ENCODE measurements at regions not wholly inside any gene's neighbourhood (a gene's known extent, or its start where the extent isn't known, plus 50 kb on each side); places are given as distances from the start of the nearest gene placed in this dataset.
"Not testable (repeated sequence)": the region's sequence is repeated elsewhere in the genome, so short reads cannot be mapped to it uniquely, and the experiment has no call there.

DNA sequence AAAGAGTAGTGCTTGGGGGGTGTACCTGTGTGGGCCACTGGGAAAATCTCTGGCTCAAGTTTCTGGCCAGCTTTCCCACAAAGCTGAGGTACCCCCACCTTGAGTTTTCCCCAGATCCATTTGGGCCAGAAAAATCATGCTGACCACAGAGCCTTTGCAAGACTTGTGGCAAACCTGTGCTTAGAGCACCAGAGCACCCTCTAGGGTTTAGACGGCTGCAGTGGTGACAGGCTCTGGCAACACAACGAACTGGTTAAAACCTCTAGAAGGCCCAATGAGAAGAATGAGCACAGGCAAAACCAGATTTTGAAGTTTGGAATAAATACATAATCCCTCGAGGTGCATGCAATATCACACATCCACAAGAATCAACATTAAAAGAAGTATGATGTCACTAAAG is 290.7 kb upstream of the FOLH1 start:
- ATAC-seq (no peak), DNase-seq (ENCODE audit: low spot score) (no peak)
- Mint-ChIP-seq H3K27ac (no peak overlapping the region), H3K4me1 (ENCODE audit: low read depth in 2 of 2) (no peaks in the 10 kb centered on the region), H3K36me3 (no peaks in the 10 kb centered on the region), H3K9me3 (no peaks in the 10 kb centered on the region), H3K4me3 (no peak overlapping the region), H3K27me3 (no peaks in the 10 kb centered on the region)

DNA sequence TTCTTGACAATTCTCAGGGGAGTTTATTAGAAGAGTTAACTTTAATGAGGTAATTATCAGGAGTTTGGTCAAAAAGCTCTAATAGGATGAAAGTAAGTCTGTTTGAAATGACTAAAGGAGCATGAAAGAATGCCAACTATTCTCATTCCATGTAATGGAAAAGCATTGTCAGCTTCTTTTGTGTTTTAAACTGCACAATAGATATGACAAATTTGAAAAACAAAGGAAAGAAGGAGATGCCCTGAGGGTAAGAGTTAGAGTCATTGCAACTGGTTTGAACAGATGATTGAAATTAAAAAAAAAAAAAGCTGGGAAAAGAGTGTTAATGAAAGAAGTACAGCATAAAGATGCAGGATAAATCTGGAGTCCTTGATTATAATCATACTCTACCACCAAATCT is 296.8 kb upstream of the FOLH1 start:
- DNase-seq (ENCODE audit: low spot score) (no peak), ATAC-seq (no peak)
- H3K9me3 Mint-ChIP-seq, result peaks cover 8% of the 10 kb centered on the region
- H3K27ac Mint-ChIP-seq, result no peak overlapping the region
- peaks cover 5% of the 10 kb centered on the region for H3K36me3 Mint-ChIP-seq
- no peak overlapping the region for H3K4me3 Mint-ChIP-seq
- H3K4me1 Mint-ChIP-seq (ENCODE audit: low read depth in 2 of 2), result no peaks in the 10 kb centered on the region
- no peaks in the 10 kb centered on the region for H3K27me3 Mint-ChIP-seq

DNA sequence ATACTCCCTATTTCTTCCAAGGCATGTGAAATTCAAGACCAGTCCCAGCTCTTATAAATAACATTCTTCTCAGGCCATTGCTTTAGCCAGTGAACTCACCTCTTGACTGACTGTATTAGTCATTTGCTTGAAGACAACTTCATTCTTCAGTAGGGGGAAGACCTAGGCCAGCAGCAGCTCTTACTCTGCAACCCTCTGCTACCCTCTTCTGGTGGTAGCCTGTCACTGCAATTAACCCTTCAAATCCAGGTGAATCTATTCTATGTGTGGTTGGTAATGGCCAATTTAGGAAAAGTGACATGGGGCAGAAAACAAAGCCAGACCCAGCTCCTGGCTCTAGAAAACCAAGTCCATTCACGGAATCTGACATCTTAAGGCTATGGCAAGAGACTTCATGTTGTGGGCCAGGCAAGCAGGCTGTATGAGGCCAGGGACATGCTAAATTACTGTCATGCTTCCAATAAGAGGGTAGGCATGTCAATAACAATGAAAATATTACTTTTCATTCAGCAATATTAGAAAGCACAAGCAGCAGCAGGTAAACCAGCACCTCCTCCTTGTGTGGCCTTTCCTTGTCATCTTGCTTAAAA is 317.9 kb upstream of the FOLH1 start:
- not testable (repeated sequence) for H3K9me3 Mint-ChIP-seq; H3K4me1 Mint-ChIP-seq (ENCODE audit: low read depth in 2 of 2); H3K4me3 Mint-ChIP-seq; DNase-seq (ENCODE audit: low spot score); ATAC-seq; H3K27me3 Mint-ChIP-seq; H3K36me3 Mint-ChIP-seq; H3K27ac Mint-ChIP-seq

DNA sequence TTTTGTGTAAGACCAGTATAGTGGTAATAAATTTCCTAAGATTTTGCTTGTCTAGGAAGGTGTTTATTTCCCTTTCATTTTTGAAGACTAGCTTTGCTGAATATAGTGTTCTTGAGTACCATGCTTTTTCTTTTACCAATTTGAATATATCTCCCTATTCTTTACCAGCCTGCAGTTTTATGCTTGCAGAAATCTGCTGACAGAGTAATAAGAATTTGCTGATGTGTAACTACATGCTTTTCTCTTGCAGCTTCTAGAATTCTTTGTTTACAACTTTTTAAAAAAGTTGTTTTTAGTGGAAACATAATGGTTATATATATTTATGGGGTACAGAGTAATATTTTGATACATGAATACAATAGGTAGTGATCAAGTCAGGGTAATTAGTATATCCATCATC is 324.8 kb upstream of the FOLH1 start:
- no peaks in the 10 kb centered on the region for H3K27me3 Mint-ChIP-seq
- no peaks in the 10 kb centered on the region for H3K36me3 Mint-ChIP-seq
- DNase-seq (ENCODE audit: low spot score), result no peak
- no peak overlapping the region for H3K4me3 Mint-ChIP-seq
- no peak for ATAC-seq
- no peak overlapping the region for H3K27ac Mint-ChIP-seq
- H3K9me3 Mint-ChIP-seq, result peaks cover 8% of the 10 kb centered on the region
- no peaks in the 10 kb centered on the region for H3K4me1 Mint-ChIP-seq (ENCODE audit: low read depth in 2 of 2)

DNA sequence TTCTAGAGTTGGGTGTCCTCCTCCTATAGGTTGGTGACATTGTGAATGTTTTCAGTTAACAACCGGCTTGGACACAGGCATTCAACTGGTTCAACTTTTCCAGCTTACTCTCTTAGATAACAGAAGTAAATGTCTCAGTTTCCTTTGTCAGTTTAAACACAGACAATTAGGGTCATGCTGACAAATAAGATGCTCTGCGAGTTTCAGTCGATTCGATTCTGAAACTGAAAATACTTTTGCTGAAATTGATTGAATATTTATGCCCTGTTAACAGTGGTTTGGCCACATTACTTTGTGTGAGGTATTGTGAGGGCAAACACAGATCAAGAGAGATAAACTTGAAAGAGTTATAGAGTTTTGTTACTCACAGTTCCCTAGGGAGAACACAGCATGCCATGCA is 330.5 kb upstream of the FOLH1 start:
- not testable (repeated sequence) for H3K36me3 Mint-ChIP-seq; H3K4me1 Mint-ChIP-seq (ENCODE audit: low read depth in 2 of 2); H3K4me3 Mint-ChIP-seq; H3K27me3 Mint-ChIP-seq; DNase-seq (ENCODE audit: low spot score); H3K27ac Mint-ChIP-seq; ATAC-seq
- peaks cover 11% of the 10 kb centered on the region for H3K9me3 Mint-ChIP-seq

DNA sequence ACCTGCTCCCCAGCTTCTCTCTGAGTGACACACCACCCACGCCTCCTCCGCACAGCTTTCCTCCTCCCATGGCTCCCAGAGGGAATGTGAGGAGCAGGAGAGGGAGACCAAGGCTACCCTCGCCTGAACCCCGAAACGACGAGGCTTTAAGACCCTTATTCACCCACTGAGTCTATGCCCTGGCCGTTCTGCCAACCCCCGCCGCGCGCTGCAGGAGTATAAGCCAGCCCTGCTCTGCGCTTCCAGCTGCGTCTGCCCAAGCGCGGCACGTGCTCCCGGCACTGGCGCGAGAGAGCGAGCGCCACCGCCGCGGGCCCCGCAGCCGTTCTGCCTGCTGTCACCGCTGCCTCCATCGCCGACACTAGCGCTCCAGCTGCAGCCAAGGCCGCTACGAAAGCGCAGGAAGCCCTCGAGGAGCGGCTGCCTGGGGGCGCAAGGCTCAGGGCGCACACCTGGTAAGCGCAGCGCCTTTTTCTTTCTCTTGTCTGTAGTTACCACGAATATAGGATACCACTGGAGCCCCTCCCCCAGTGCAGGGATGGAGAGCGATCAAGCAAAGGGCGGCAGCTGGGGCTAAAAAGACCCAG is 350.0 kb upstream of the FOLH1 start:
- not testable (repeated sequence) for DNase-seq (ENCODE audit: low spot score); H3K27me3 Mint-ChIP-seq; H3K9me3 Mint-ChIP-seq; ATAC-seq; H3K4me1 Mint-ChIP-seq (ENCODE audit: low read depth in 2 of 2); H3K4me3 Mint-ChIP-seq; H3K36me3 Mint-ChIP-seq; H3K27ac Mint-ChIP-seq

DNA sequence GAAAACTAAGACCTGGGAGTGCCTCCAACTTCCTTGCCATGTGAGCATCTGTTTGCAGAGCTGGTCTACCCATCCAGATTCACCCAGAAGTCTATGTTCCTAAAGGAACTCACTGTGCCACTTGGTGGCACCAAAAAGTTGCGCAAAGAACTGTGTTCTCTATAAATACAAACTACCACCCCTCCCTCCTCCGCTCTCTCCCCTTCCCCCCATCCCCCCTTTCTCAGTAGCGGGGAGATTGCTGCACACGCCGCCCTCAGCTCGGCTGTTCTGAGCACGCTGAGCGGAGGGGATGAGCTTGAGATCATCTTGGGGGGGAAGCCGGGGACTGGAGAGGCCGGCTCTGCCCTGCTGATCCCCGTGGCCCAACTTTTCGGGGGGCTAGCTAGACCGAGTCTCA is 352.2 kb upstream of the FOLH1 start:
- DNase-seq (ENCODE audit: low spot score); H3K4me1 Mint-ChIP-seq (ENCODE audit: low read depth in 2 of 2); H3K27ac Mint-ChIP-seq; H3K9me3 Mint-ChIP-seq; ATAC-seq; H3K36me3 Mint-ChIP-seq; H3K27me3 Mint-ChIP-seq; H3K4me3 Mint-ChIP-seq: not testable (repeated sequence)

DNA sequence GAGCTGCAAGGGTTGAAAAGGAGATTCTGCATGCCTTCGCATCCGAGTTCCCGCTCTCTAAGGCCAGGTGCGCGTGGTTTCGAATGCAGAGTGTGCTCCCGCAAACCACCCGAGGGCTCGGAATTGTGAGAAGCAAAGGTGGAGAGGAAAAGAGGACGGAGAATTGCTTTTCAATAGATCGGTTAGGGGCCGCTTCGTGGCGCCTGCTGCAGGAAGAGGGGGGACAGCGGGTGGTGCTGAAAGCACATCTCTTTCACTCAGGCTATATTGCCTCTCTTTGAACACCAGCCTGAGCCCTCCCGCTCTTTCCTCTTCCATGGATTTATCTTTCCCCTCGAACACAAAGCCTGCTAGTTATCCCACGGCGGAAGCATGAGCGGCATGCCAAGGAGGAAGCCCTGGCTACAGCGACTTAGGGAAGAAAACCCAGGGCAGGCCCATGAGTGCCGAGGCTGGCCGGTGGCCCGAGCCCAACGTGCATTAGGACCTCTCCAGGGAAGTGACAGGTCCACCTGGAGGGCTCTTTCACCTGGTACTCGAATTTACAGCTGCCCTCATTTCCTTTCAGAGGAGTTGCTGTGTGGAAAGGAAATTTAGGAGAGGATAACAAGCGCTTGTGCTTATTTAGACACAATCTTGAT is 353.0 kb upstream of the FOLH1 start:
- DNase-seq (ENCODE audit: low spot score); H3K27me3 Mint-ChIP-seq; H3K9me3 Mint-ChIP-seq; H3K4me1 Mint-ChIP-seq (ENCODE audit: low read depth in 2 of 2); H3K27ac Mint-ChIP-seq; H3K4me3 Mint-ChIP-seq; ATAC-seq; H3K36me3 Mint-ChIP-seq: not testable (repeated sequence)

DNA sequence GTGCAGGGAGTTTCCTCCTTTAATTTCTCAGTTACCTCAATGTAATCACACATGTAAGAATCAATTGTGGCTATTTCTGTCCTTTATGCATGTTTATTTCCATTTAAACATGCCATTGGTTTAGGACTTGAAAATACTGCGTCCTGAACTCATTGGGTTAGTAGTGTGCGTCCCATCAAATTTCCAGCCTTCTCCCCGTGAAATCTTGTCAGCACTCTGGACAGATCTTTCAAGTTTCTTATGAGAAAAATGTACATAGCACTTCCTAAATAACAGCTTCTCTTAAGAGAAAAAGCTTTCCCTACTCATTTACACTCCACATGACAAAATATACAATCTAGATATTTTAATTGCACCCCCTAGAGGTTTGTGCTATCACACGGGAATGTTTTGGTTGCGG is 353.9 kb upstream of the FOLH1 start:
- not testable (repeated sequence) for H3K9me3 Mint-ChIP-seq; H3K27me3 Mint-ChIP-seq; H3K27ac Mint-ChIP-seq; H3K4me1 Mint-ChIP-seq (ENCODE audit: low read depth in 2 of 2); H3K4me3 Mint-ChIP-seq; DNase-seq (ENCODE audit: low spot score); ATAC-seq; H3K36me3 Mint-ChIP-seq

DNA sequence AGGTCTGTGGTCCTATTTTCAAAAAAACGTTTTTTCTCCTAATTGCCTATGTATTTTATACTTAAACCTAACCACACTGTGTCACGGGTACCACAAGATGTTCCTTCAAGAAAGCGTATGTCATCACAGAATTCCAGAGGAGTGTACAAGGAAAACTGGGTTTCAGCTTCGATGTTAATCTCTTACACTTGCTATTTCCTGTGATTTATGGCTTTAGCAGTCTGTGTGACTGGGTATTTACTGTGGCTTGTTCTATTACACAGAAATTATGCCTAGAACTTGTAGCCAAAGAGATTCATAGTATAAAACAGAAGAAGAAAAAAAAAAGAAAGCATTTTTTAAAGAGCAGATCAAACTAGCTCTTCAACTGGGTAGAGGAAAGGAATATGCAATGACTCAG is 371.1 kb upstream of the FOLH1 start:
- not testable (repeated sequence) for DNase-seq (ENCODE audit: low spot score); H3K4me1 Mint-ChIP-seq (ENCODE audit: low read depth in 2 of 2); H3K27me3 Mint-ChIP-seq; ATAC-seq; H3K36me3 Mint-ChIP-seq; H3K27ac Mint-ChIP-seq; H3K4me3 Mint-ChIP-seq
- peaks cover 13% of the 10 kb centered on the region for H3K9me3 Mint-ChIP-seq

DNA sequence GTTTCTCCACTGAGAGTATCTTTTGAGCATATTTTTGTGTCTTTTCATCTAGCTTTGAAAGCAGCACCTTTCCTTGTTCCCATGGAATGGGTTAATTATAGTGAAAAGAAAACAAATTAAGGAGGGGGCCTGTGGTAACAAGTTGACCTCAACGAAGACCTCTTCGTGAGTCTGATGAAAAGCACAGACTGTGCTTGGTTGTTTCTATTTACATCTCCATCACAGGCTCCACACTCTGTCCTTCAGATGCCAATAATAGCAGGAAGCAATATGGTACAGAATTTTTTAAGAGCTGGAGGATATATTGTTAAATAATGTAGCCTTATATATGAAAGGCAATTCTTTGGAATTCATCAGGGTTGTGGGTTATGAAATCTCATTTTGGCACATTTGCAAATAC is 366.7 kb upstream of the OR4C13 start:
- H3K36me3 Mint-ChIP-seq; H3K4me3 Mint-ChIP-seq; H3K27ac Mint-ChIP-seq; H3K4me1 Mint-ChIP-seq (ENCODE audit: low read depth in 2 of 2); ATAC-seq; H3K27me3 Mint-ChIP-seq; DNase-seq (ENCODE audit: low spot score): not testable (repeated sequence)
- H3K9me3 Mint-ChIP-seq, result peaks cover 10% of the 10 kb centered on the region

DNA sequence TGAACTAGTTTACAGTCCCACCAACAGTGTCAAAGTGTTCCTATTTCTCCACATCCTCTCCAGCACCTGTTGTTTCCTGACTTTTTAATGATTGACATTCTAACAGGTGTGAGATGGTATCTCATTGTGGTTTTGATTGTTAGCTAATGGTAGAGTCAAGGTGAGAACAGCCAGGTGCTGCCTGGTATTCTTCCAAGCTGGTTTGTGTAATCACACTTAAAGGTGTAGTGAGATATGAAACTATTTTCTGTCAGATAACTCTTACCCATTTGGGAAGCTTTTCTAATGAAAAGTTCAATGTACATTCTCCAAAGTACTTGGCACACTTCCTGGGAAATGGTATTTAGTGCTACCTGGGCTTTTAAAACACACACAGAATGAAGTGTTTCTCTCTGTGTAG is 343.3 kb upstream of the OR4C13 start:
- not testable (repeated sequence) for ATAC-seq; DNase-seq (ENCODE audit: low spot score); H3K36me3 Mint-ChIP-seq; H3K27ac Mint-ChIP-seq; H3K9me3 Mint-ChIP-seq; H3K4me1 Mint-ChIP-seq (ENCODE audit: low read depth in 2 of 2); H3K4me3 Mint-ChIP-seq; H3K27me3 Mint-ChIP-seq

DNA sequence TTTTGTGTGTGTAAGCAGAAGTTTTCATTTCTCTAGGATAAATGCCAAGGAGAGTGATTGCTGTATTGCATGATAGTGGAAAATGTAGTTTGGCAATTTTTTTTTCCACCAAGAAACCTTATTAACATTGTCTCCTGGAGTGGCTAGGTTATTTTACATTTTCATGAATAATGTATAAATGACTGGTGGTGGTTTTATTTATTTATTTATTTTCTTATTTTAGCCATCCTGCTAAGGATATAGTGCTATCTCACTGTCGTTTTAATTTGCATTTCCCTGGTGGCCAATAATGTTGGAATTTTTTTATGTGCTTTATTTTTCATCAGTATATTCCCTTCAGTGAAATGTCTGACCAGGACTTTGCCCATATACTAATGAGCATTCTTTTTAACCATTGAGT is 328.3 kb upstream of the OR4C13 start:
- not testable (repeated sequence) for H3K36me3 Mint-ChIP-seq; H3K27ac Mint-ChIP-seq; DNase-seq (ENCODE audit: low spot score); H3K27me3 Mint-ChIP-seq; H3K4me3 Mint-ChIP-seq; H3K4me1 Mint-ChIP-seq (ENCODE audit: low read depth in 2 of 2); ATAC-seq
- peaks cover 18% of the 10 kb centered on the region for H3K9me3 Mint-ChIP-seq

DNA sequence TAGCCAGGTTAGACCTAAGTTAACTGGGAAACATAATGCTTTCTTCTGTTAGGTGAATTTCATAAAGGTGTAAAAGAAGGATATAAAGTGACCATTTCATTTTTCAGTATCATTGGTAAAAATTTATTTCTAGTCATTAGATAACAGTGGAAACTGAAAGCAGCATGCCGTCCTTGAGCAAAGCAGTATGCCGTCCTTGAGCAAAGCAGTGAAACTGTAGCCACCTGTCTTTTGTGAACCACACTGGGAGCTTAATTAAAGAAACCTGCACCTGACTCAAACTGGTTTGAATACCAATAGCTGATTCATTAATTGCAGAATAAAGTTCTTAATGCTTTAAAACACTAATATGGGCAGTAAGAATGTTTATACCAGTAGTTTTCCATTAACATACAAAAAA is 281.5 kb upstream of the OR4C13 start:
- not testable (repeated sequence) for H3K4me1 Mint-ChIP-seq (ENCODE audit: low read depth in 2 of 2); H3K36me3 Mint-ChIP-seq; ATAC-seq; DNase-seq (ENCODE audit: low spot score); H3K27ac Mint-ChIP-seq; H3K27me3 Mint-ChIP-seq; H3K4me3 Mint-ChIP-seq
- H3K9me3 Mint-ChIP-seq, result peaks cover 35% of the 10 kb centered on the region

DNA sequence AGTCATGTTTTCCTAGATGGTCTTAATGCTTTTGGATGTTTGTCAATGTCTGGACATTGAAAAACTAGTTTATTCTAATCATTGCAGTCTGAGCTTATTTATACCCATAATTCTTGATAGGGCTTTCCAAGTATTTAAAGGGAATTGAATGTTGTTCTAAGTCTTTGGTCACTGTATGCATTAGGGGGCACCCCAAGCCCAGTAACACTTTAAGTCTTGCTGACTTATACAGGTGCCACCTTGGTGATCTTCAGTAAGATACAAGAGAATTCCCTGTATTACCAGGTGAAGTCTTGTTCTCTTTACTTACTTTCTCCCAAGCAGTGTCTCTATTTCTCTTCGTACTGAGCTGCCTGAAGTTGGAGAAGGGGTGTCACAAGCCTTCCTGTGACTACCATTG is 250.1 kb upstream of the OR4C13 start:
- not testable (repeated sequence) for H3K4me1 Mint-ChIP-seq (ENCODE audit: low read depth in 2 of 2); ATAC-seq; H3K27ac Mint-ChIP-seq; H3K27me3 Mint-ChIP-seq; DNase-seq (ENCODE audit: low spot score); H3K4me3 Mint-ChIP-seq
- H3K36me3 Mint-ChIP-seq, result peaks cover 12% of the 10 kb centered on the region
- peaks cover 15% of the 10 kb centered on the region for H3K9me3 Mint-ChIP-seq

All from natural killer cell treated with Interleukin-12 subunit alpha and Interleukin-12 subunit beta and Interleukin-15 and Interleukin-18, amount 100 ng/mL, for 72 hours (primary cell).